Stimulated activated CD8-positive, alpha-beta memory T cell treated with anti-CD3 and anti-CD28 coated beads, Interleukin-2, amount 100 ng/mL, for 48 hours (primary cell): ENCODE measurements at regions not wholly inside any gene's neighbourhood (a gene's known extent, or its start where the extent isn't known, plus 50 kb on each side); places are given as distances from the start of the nearest gene placed in this dataset.

ENCODE experiments used
- DNase-seq, 2 donors: peaks; one replicate each; pipeline ENCODE4 v3.0.0-alpha.2; 2020; ENCODE audit warnings: low read depth in 2 of 2

DNA sequence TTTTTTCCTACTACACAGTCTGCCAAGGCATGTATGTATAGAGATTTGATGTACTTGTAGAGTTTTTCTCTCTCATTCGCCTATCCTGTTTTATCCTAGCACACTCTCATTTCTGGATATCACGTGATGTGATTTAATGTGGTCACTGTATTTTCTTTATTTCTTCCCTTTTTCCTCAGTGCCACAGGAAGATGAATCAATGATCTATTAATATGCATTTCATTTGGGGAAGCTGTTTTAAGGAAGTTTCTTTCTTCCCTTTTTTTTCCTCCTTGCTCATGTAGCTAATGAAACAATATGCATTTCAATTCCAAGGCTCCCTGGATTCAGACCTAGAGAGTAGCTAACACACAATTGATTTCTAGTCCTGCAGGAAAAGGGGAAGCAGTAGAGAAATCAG, 506.3 kb upstream of the WWC1 start:
- DNase-seq = no peak

DNA sequence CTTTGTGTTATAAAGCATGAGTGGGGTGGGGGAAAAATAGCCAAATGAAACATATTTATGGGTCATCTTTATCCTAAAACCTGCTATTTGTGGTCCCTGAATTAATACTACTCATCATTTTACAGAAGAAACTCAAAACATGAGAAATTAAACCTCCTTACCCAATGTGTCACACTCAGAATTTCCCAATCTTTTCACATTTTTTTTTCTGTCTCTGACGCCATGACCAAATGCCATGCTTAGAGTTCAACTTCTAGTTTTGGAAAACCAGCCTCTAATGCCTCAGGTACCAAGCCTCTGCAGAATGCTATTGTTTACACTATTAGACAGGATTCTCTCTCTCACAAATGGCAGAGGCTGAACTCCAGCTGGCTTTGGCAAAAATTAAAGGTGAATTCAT, 505.5 kb upstream of the WWC1 start:
- no peak for DNase-seq

DNA sequence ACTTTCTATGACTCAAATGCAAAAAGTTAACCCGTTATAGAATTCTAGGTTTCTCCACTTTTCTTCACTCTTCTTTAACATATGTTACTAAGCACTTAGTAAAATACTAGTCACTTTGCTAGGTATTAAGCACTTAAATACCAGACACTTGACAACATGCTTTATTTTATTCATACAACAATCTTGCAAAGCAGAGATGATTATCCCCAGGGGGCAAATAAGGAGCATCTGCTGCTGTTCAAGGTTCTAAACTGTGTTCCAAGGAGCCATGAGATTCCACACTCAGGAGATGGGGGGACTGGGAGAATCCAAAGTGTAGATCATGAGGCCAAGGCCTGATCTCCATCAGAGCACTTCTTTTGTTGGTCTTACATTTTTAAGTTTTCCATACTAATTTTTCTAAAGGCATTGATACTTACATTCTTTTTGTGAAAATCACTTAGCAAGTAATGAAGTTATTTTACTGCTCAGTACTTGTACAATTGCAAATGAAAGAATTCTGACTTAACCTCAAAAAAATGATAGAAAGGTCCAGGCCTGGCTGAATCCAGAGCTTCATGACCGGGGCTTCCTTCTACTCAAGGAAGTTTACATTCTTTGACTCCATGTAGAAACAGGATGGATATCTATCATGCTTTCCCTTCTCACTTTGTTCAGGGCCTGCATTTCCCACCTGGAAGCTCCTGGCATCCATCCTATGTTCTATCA, 504.4 kb upstream of the WWC1 start:
- DNase-seq = no peak

DNA sequence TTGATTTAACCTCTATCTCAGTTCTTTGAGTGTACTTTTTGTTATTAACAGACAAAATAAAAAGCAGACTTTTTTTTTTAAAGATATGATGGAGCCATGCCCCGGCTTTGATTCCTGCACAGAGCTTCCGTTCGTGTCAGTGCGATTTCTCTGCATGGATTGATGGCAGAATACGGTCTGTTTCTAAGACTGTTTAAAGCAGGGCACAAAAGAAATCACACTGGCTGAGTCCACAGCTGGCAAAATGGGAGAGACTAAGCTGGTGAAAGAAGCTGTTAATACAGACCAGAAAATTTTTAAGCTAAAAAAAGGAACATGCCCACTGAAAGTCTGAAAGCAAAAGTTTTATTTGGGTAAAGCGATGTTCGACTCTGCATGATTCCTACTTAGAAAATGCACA, 501.4 kb upstream of the WWC1 start:
- no peak for DNase-seq

DNA sequence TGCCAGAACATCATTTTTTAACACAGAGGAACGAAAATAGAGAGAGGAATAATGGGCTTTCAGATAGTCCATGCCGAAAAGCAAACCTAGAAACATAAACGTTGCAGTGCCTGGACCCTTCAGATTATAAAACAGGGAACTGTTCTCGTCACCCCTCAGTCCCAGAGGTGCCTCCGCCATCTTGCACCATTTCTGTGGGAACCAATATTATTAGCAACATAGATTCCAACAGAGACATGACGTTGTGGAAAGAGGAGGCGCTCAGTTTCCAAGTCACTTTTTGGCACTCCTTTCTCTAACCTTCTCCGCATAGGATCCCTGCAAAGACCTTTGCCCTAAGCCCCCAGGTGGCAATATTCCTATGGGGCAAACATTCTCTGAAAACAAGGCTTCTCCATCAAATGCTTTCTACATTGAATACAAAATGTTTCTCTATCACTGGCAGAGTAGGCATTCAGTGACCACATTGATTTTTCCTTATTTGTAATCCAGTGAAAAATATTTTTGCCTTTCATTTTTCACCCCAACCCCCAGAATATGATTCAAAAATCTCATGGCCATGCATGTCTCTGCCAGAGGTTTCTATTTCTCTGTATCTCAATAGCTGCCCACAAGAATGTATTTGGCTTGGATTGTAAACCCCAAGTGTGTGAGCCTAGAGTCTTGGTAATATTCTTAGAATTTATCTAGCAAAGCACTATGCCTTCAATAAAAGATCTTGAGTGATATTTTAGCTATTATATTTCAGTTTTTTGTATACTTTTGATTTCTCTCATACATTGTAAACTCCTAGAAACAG, 500.8 kb upstream of the WWC1 start:
- DNase-seq = no peak

DNA sequence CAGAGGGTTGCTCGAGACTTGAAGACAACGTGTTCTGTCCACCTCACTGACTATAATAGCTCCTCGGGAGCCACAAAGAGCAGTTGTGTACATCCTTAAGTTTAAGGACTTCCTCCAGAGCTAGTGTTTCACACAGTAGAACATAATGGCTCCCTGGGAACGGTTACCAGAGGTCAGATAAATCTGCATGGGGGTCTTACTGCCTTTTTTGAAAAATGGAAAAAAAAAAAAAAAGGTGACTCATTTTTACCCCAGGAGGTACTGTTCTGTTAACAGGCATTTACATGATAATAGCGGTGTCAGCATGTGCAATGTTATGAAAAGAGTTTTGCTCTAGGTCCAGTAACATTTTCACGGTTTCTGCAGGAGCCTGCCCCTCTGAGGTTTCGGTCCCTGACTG, 498.9 kb upstream of the WWC1 start:
- DNase-seq = no peak

DNA sequence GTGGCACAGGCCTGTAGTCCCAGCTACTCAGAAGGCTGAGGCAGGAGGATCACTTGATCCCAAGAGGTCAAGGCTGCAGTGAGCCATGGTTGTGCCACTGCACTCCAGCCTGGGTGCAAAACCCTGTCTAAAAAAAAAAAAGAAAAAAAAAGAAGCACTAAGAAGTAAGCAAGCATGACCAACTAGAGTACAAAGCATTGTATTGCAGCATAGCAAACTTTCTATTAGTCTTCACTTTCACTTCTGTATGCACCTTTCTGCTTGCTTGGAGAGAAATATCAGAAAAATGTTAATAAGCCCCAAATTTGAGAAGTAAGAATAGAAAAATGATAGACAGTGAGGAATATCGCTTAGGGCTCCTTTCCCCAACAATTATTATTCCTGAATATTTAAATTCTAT, 497.7 kb upstream of the WWC1 start:
- no peak for DNase-seq

DNA sequence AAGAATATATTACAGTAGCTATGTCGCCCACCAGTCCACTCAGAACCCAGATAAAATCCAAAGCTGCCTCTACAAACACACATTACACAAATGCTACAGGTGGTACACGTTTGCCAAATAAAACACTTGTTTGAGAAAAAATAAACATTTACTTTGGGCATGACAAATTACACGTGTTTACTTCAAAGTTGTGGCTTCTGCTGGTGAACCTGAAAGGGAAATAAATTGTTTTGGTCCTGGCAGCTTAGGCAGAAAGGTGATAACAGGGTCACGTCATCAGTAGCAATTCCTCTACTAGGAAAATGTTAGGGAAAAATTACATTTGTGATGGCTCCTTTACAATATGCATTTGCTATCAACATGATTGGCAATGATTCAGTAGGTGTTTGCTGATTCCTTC, 497.3 kb upstream of the WWC1 start:
- no peak for DNase-seq

DNA sequence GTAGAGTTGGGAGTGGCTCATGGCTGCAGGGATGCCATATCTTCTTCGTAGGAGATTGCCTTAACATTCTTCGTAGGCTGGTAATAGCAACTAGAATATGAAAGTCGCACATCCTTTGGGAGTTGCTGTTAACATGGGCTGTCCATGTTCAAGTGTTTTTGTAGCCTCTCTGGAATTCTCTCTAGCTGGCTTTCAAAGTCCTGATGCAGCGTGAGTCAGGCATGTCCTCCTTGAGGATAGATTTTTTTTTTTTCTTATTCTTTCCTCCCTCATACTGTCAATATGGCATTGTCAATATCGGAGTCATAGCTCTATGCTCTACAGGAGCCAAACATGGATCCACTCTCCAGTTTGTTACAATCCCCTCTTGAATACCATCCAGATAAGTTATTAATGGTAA, 494.8 kb upstream of the WWC1 start:
- DNase-seq = no peak

DNA sequence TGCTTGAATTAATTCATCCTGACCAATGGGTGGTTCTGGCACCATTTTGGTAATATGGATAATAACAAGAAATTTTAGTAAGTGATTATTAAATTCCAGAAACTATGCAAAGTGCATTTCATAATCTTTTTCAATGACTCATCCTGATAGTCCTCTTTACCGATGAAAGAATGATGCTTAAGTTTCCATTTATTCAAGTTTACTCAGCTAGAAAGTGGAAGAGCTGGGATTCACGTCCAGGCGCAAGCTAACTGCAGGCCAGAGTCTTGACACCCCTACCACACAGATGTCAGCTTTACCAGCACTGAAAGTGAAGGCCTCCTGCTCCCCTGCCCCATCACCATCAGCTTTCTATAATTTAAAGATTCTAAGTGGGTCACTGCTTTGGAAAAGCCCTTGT, 493.5 kb upstream of the WWC1 start:
- DNase-seq = no peak

DNA sequence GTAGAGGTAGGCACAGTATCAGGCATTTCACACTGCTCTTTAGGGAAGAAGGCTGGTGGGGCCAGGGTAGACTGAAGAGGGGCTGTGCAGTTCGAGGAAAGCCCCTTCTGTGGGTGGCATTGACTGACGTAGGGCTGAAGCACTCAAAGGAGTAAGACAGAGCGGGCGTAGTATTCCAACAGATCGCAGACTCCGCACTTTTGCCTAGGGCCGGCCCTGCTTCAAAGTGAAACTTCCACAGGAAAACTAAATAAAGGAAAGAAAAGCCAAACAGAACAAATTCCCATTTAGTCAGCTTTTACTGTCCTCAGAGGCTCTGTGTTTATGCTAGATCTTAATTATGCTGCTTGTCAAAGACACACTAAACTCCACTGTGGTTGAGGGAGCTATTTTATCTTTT, 493.0 kb upstream of the WWC1 start:
- DNase-seq = no peak

DNA sequence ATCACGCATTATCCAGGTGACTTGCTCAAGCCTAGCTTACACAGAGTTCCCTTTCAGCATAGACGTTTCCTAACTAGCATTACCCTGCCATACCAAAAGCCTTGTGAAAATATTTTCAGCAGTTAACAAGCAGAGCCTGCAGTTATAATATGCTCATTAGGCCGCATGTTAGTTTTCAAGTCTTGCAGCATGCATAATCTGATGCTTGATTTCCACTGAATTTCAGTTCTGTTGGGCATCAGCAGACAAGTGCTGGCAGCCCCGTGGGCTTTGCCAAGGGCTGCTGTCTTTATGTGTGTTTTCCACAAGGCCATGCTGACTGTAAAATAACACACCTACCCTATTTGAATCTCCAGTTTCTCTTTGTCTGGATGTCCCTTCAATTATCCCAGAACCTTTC, 491.0 kb upstream of the WWC1 start:
- no peak for DNase-seq

DNA sequence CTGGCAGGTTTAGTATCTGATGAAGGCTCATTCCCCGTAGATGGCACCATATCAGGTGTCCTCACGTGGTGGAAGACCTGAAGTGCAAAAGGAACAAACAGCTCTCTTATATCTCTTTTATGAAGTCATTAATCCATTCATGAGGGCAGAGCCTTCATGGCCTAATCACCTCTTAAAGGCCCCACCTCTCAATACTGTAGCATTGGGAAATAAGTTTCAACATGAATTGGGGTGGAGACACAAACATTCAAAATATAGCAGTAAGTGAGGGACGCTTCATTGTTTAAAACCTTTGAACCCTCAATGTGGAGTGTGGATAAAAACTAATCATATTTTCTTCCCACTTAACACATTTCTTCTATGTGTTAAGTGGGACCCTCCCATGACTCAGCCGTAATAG, 489.4 kb upstream of the WWC1 start:
- no peak for DNase-seq

DNA sequence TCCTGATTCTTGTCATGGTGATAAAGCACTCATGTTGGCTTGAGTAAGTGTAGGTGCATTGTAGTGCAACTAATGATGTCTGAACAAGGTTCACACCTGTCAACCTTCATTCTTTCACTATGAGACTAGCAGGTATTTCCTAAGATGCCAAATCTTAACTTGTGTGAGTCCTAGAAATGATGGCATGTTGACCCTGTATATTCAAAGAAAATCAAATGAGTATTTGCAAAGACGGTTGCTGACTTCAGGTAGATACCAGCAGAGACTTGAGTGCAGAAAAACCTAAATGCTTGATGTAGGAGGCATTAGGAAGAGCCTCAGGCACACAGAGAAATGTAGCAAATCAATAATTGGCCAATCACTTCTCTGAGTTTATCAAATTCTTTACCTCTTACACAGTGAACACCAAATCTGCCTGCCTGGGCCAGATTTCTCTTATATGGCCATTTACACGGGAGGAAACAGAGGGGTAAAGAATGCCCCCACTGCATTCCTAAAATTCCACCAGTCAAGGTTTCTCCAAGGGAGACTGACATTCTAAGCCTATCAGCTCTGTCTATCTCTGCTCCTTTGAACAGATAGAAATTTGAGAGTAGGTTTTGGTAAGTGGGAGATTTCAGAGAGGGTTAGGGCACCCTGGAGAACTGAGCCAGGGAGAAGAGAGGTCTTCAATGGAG, 488.6 kb upstream of the WWC1 start:
- DNase-seq = no peak

DNA sequence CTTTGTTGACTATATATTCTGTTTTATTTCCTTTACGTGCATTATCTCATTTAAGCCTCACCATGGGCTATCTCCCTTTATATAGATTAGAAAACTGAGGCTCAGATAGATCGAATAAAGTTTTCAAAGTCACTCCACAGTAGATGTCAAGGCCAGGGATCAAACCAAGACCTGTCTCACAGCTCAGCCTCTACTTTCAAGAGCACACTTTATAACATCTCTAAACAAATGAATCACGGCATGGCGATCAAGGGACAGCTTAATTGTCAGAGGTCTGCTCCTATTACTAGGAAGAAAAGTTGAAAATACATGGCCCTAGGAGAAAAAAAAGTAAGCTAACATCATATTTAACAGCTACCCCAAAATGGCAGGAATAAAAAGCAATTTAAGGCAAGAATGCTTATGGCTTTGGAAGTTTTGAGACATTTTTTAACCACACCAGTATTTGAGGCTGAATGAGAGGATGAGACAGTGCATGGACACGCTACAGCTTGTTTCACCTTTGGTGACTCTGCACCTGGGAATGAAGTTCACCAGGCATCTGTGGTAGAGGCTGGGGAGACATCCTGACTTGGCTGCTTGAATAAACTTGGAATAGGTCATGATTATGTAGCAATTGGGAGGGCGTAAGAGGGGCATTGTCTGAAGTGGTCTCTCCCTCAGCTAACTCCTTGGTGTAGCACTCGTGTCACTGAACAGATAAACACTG, 486.8 kb upstream of the WWC1 start:
- no peak for DNase-seq

DNA sequence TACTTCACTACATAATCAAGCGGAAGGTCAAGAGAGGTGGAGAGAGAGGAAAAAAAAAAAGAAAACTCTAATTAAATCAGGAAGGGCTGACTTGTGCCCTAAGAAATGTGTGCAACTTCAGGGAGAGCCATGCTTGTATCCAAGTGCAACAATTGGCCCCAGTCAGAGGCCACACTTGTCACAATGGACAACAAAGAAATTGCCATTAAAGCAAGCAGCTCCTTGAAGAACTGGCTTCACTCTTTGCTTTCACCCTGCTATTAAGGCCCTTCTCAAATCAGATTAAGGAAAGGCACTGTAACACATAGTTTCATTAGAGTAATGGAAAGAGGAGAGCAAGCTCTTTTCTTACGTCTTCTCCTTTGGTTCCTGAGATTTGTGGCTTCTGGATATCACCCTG, 480.9 kb upstream of the WWC1 start:
- no peak for DNase-seq

DNA sequence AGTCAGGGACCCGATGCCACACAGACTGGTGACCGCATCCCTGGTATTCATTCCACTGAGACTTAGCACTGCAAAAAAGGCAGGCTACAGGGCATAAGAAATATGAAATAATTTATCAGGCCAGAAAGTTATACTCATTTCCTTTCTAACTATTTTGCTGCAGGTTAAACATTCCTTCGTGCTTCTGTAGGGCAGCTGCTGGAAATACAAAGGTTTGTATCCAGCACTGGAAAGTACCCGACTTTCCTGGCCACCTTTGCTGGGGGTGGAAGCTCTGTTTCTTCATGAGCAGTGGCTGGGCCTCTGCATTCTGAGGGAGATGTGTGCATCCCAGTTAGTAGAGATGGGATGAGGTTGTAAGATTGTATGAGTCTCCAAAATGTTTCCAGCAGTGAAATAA, 478.6 kb upstream of the WWC1 start:
- DNase-seq = no peak

DNA sequence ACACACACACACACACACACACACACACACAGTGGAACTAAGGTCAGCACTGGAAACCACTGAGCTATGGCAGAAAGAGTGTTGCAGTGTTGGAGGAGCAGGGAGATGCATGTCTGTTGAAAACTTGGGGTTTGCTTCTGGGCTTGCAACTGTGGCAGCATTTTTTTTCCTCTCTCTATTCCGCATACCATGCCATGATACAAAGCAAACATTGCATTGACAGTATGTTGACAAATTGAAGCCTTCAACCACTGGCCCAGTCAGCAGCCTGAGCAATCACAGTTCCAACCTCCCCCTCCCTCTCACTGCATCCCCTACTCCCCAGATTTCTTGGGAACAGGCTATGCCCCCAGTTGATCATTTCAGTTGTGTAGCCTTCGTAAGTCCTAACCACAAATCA, 478.1 kb upstream of the WWC1 start:
- DNase-seq = no peak

DNA sequence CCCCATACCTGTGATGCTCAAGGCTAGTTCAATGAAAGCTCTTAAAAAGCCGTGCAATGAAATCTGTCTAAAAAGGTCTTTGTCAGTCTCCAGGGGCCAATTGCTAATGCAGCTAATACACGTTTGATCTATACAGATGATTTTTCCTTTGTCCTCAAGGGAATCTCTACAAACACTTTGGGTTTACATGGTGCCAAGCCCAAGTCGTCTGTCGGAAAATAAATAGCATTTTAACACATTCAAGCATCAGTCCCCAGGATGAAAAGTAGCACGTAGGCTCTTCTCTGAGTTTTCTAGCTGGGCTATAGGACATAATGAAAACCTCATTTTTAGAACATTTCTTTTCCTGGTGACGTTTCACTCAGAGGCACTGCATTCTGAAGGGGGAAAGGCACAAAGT, 477.4 kb upstream of the WWC1 start:
- no peak for DNase-seq

DNA sequence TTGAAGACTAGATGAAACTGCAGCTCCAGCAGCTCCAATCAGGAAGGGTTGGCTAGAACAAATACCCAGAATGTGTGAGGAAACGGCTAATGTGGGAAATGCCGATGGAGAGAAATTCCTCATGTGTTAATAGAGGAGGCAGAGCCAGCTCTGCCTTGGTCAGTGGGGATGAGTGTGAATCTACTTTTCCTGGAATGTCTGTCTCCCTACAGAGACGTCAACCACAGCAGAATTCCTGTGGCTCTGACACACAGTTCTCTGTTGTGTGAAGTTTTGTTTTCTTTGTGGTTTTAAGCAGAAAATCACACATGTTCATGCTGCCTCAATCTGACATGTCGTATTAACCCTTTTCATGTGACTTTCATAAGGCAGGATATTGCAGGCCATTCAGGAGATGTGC, 476.6 kb upstream of the WWC1 start:
- DNase-seq = no peak

DNA sequence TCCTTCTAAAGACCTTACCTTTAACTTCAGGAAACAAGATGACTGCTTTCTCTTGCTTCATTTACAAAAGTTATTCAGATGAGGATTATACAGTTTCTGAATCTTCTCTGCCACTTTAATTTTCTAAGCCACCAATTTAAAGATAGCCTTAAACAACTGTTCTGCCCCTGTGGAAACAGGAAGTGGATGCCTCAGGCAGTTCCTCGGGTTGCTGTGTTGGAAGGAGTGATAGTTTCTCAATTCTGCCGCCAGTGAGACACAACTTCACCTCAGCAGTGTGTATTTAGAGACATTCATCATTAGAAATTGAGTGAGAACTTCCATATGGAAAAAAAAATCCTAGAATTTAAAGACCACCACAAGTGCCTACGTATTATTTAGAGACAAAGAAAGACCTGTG, 475.1 kb upstream of the WWC1 start:
- no peak for DNase-seq

DNA sequence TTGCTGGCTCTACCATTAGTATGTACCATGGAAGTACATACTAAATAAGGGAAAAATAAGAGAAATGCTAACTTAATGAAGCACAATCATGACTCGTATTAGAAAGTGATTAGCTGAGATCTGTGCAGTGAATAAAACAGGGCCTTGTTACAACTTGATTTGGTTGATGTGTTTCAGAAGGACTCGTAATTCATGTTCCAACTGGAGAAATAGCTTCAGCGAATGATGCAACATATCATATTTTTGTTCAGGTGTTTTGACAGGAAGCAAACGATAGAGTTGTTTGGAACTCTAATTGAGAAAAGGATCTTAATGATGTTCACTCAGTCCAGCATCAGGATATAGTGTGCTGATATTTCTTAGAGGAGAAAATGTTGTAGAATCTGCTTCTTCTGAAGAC, 474.6 kb upstream of the WWC1 start:
- DNase-seq = no peak

DNA sequence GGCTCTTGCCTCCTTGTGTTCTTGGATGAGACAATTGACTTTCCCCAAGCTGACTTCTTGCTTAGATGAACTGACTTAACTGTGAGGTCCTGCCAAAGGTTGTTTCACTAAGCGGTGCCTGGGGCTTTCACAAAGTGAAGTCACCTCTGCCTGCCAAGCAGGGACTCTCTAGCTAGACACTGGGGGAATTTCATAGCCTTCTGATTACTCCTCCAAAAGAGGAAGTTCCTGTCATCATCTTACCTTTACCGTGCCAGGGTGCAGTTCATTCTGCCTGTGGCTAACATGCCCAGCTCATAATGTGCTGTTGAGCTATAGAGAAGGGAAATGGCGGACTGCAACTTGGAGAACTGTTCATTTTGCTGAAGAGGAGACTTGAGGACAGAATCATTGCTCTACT, 472.0 kb upstream of the WWC1 start:
- no peak for DNase-seq
